Left ventricle myocardium inferior (tissue), 1 donor: ENCODE measurements at regions not wholly inside any gene's neighbourhood (a gene's known extent, or its start where the extent isn't known, plus 50 kb on each side); places are given as distances from the start of the nearest gene placed in this dataset.

Experiments used
- DNase-seq: peaks from one replicate; pipeline ENCODE4 v3.0.0-alpha.2; 2020
- H3K27ac ChIP-seq: fragments of 200-600 bp; replicated peaks from 2 replicates; pipeline ENCODE4 v1.8.0; 2021
- H3K27me3 ChIP-seq: fragments of 200-600 bp; 2 replicates; pipeline ENCODE4 v1.8.0; 2021; ENCODE audit warnings: low read depth
- H3K36me3 ChIP-seq: fragments of 200-600 bp; 2 replicates; pipeline ENCODE4 v1.8.0; 2021
- H3K4me1 ChIP-seq: fragments of 200-600 bp; 2 replicates; pipeline ENCODE4 v1.8.0; 2021
- H3K4me3 ChIP-seq: fragments of 200-600 bp; 2 replicates; pipeline ENCODE4 v1.8.0; 2021; ENCODE audit warnings: mild to moderate bottlenecking, moderate library complexity
- H3K9me3 ChIP-seq: fragments of 200-600 bp; replicated peaks from 2 replicates; pipeline ENCODE4 v1.8.0; 2021
- CTCF ChIP-seq: fragments of 200-600 bp; IDR thresholded peaks from 2 replicates; pipeline ENCODE4 v1.8.0; 2021; ENCODE audit warnings: antibody characterized with exemption, mild to moderate bottlenecking, borderline replicate concordance
- intact Hi-C: fragments of 100-400 bp; cut with micrococcal nuclease; formaldehyde crosslinking; loops from one replicate; pipeline ENCODE4 v1.11.0; 2022
- donor health status: DM: no; HTN: yes; CAD: no; lungs with severe emphysema.

DNA sequence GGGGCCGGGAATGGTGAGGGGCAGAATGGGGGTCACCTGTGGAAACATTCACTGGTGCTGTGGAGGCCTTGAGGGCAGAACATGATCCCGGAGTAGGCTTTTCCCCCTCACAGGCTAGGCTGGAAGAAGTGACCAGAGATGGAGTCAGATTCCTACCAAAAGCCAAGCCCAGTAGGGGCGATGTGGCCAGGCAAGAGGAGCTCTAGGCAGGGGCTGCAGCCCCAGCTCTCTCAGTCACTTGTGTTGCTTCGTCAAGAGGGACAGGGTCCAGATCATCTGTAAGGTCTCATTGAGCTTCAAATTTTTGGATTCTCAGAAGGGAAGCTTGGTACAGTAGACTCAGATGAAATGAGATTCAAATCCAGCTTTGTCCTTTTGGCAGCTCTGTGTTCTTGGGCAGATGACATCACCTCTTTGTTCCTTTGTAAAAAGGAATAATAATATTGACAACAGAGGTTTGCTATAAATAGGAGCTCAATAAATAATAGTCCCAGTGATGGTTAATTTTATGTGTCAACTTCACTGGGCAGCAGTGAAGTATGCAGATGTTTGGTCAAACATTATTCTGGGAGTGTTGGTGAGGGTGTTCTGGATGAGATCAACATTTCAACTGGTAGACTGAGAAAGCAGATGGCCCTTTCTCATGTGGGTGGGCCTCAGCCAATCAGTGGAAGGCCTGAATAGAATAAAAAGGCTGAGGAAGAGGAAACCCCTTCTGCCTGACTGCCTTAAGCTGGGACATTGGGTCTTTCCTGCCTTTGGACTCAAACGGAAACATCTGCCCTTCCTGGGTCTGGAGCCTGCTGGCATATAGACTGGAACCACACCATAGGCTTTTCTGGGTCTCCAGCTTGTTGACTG, 324.7 kb upstream of the USP24 start:
- TF ChIP-seq CTCF: no peak
- H3K4me3 ChIP-seq: no peak overlapping the region
- H3K27me3 ChIP-seq: no peaks in the 10 kb centered on the region
- intact Hi-C loops: no loop called here
- H3K27ac ChIP-seq: no peak overlapping the region
- no peaks in the 10 kb centered on the region for H3K9me3 ChIP-seq
- no peak for DNase-seq
- H3K4me1 ChIP-seq: no peaks in the 10 kb centered on the region
- H3K36me3 ChIP-seq: no peaks in the 10 kb centered on the region

DNA sequence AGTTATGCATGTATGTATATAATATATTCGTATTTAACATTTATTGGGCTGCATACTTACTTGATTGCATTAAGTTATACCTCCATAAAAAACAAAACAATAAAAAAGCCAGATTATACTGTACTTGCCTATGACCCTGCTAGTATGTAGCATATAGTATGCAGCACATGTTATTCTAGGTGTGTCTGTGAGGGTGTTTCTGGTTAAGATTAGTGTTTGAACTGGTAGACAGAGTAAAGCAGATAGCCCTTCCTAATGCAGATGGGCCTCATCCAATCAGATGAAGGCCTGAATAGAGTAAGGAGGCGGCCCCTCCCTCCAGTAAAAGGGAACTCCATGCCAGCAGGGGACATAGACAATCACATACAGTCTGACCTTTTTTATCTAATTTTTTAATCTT, 323.3 kb upstream of the USP24 start:
- no peaks in the 10 kb centered on the region for H3K27me3 ChIP-seq
- H3K4me3 ChIP-seq: no peak overlapping the region
- H3K36me3 ChIP-seq: no peaks in the 10 kb centered on the region
- H3K9me3 ChIP-seq: no peaks in the 10 kb centered on the region
- H3K4me1 ChIP-seq: no peaks in the 10 kb centered on the region
- DNase-seq: no peak
- intact Hi-C loops: no loop called here
- TF ChIP-seq CTCF: no peak
- no peak overlapping the region for H3K27ac ChIP-seq

DNA sequence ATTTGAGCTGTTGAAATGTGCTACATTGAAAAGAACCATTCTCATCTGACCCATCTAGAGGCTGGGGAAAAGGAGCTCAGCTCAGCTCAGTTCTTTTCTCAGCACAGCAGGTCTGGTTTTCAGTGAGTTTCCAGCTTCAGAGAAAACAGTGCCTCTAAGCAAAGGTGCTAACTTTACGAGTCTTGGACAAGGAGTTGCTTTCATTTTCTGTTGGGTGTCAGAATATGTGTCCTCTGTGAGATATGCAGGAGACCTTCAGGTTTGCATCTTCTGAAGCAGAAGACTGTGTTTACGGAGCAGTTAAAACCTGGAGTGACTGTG, 321.3 kb upstream of the USP24 start:
- DNase-seq: no peak
- Histone ChIP-seq H3K4me1 (no peaks in the 10 kb centered on the region), H3K27ac (no peak overlapping the region), H3K4me3 (no peak overlapping the region), H3K36me3 (no peaks in the 10 kb centered on the region), H3K9me3 (no peaks in the 10 kb centered on the region), H3K27me3 (no peaks in the 10 kb centered on the region)
- intact Hi-C loops: no loop called here
- TF ChIP-seq CTCF: no peak

DNA sequence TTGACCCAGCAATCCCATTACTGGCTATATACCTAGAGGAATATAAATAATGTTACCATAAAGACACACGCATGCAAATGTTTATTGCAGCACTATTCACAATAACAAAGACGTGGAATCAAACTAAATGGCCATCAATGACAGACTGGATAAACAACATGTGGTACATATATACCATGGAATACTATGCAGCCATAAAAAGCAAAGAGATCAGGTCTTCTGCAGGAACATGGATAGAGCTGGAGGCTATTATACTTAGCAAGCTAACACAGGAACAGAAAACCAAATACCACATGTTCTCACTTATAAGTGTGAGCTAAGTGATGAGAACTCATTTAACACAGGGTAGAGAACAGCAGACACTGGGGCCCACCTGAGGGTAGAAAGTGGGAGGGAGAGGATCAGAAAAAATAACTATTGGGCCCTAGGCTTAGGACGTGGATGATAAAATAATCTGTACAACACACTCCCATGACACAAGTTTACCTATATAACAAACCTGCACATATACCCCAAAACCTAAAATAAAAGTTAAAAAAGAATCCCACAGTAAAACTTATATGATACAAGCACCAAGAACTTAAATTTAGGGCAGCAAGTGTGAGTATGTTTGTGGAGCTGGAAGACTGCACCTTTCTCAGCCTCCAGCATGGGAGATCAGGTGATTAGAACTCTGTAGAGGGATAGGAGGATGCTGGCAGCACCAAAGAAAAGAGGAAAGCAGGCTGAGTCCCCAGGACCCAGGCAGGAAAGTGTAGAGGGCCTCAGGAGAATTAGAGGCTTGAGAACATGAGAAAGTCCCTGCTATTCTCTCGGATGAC, 320.8 kb upstream of the USP24 start:
- intact Hi-C loops: no loop called here
- H3K4me1 ChIP-seq: no peaks in the 10 kb centered on the region
- no peak overlapping the region for H3K27ac ChIP-seq
- no peaks in the 10 kb centered on the region for H3K36me3 ChIP-seq
- H3K4me3 ChIP-seq: no peak overlapping the region
- no peaks in the 10 kb centered on the region for H3K27me3 ChIP-seq
- DNase-seq: no peak
- H3K9me3 ChIP-seq: no peaks in the 10 kb centered on the region
- TF ChIP-seq CTCF: no peak

GRCh38 chr1:55534565-55535121, 319.5 kb upstream of the USP24 start:
- DNase-seq: no peak
- Histone ChIP-seq H3K36me3 (no peaks in the 10 kb centered on the region), H3K4me3 (no peak overlapping the region), H3K9me3 (no peaks in the 10 kb centered on the region), H3K27me3 (no peaks in the 10 kb centered on the region), H3K4me1 (no peaks in the 10 kb centered on the region), H3K27ac (no peak overlapping the region)
- no peak for TF ChIP-seq CTCF
- intact Hi-C loops: no loop called here
